Activated B cell treated with CpG ODN at 0.5 μM for 24 hours (primary cell): ENCODE measurements at regions not wholly inside any gene's neighbourhood (a gene's known extent, or its start where the extent isn't known, plus 50 kb on each side); places are given as distances from the start of the nearest gene placed in this dataset.

ENCODE experiments used
- ATAC-seq: fragments of 200-7000 bp; cut with Tn5 transposase; one replicate; pipeline ENCODE4 v1.10.0; 2021; ENCODE audit warnings: low read depth, mild to moderate bottlenecking, moderate library complexity
- CTCF ChIA-PET: fragments of 350-600 bp; sonication (Branson Sonifier 250); formaldehyde crosslinking; loops from one replicate; lab custom pipeline; 2021; ENCODE audit warnings: antibody characterized with exemption; lab: Charles Lee
- POLR2A ChIA-PET: fragments of 350-600 bp; sonication (Branson Sonifier 250); formaldehyde crosslinking; loops from one replicate; lab custom pipeline; 2021; ENCODE audit warnings: antibody characterized with exemption; lab: Charles Lee
- DNase-seq: peaks from one replicate; pipeline ENCODE4 v3.0.0; 2022
- H3K27ac Mint-ChIP-seq: one replicate; pipeline ENCODE4 v1.8.0; 2020; ENCODE audit warnings: mixed read lengths
- H3K27me3 Mint-ChIP-seq: one replicate; pipeline ENCODE4 v1.8.0; 2021; ENCODE audit warnings: mixed read lengths
- H3K36me3 Mint-ChIP-seq: one replicate; pipeline ENCODE4 v1.8.0; 2021; ENCODE audit warnings: low read depth, mixed read lengths
- H3K4me1 Mint-ChIP-seq: one replicate; pipeline ENCODE4 v1.8.0; 2021; ENCODE audit warnings: mixed read lengths
- H3K4me3 Mint-ChIP-seq: one replicate; pipeline ENCODE4 v1.8.0; 2020; ENCODE audit warnings: mild to moderate bottlenecking, mixed read lengths
- H3K9me3 Mint-ChIP-seq: one replicate; pipeline ENCODE4 v1.8.0; 2020; ENCODE audit warnings: mixed read lengths
- CTCF ChIP-seq: fragments of 200-600 bp; IDR thresholded peaks from one replicate; pipeline ENCODE4 v1.8.0; 2022; ENCODE audit warnings: antibody characterized with exemption, mild to moderate bottlenecking
- intact Hi-C: fragments of 100-400 bp; cut with micrococcal nuclease; formaldehyde crosslinking; loops from one replicate; pipeline ENCODE4 v1.15.1; 2024

- no peak overlapping the region for H3K27ac Mint-ChIP-seq
- ATAC-seq (no peak), DNase-seq (no peak)
- H3K27me3 Mint-ChIP-seq = peaks cover 3% of the 10 kb centered on the region
- H3K9me3 Mint-ChIP-seq = no peaks in the 10 kb centered on the region
- no peaks in the 10 kb centered on the region for H3K36me3 Mint-ChIP-seq
- no peaks in the 10 kb centered on the region for H3K4me1 Mint-ChIP-seq
- intact Hi-C loops = no loop called here
- TF ChIP-seq CTCF = no peak
- no peak overlapping the region for H3K4me3 Mint-ChIP-seq
- ChIA-PET CTCF (no interaction called here), POLR2A (no interaction called here)
These were observed 233.7 kb upstream of the PHYHIPL start for GRCh38 chr10:58942724-58943123.

DNA sequence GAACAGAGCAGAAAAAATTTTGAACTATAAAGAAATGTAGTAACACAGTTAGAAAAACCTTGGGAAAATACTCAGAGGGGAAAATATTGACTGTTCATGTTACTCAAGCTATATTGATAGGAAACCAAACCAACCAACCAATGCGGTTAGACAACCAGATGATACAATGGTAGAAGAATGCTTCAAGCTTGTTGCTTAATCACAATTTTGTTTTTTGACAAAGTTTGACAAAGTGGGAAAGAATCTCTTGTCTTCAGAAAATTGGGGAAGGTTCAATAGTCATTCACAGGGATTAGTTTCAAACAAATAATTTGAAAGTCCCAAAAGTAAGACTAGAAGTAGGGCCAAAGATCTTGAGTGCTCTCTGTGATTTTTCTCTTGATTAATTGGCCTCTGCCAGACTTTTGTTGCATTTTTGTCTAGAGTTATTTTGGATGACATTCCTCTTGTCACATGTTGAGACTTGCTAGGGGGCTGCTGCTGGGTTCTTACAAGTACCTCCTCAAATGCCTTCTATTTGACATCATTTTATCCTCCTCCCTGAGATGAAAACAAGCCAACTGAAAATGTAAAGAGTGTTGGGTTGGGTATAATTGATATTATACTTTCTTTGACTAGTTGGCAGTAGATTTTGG is 233.1 kb upstream of the PHYHIPL start:
- no peak for ATAC-seq
- Mint-ChIP-seq H3K4me1 (no peaks in the 10 kb centered on the region), H3K9me3 (no peaks in the 10 kb centered on the region), H3K27me3 (peaks cover 3% of the 10 kb centered on the region), H3K4me3 (no peak overlapping the region), H3K36me3 (no peaks in the 10 kb centered on the region), H3K27ac (no peak overlapping the region)
- intact Hi-C loops = no loop called here
- ChIA-PET POLR2A (no interaction called here), CTCF (no interaction called here)
- DNase-seq = no peak
- TF ChIP-seq CTCF = no peak

DNA sequence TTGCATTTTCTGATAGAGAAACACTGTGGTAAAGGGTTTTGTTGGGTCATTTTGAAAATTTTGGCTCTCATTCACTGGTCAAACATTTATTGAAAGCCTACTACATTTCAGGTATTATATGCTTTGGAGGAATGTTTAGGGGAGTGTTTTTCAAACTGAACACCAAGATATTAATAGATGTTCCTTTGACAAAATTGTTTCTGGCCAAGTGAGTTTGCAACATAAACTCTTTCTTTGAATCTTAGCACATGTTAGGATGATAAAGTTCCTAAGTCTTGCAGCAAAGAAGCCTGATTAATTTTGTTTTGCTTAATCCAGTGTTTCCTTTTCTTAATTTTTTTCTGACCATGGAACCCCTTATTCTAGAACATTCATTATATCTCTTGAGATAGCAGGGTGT is 232.5 kb upstream of the PHYHIPL start:
- no peak for TF ChIP-seq CTCF
- intact Hi-C loops = no loop called here
- Mint-ChIP-seq H3K36me3 (no peaks in the 10 kb centered on the region), H3K27ac (no peak overlapping the region), H3K27me3 (peaks cover 3% of the 10 kb centered on the region), H3K9me3 (no peaks in the 10 kb centered on the region), H3K4me1 (no peaks in the 10 kb centered on the region), H3K4me3 (no peak overlapping the region)
- ChIA-PET CTCF (no interaction called here), POLR2A (no interaction called here)
- no peak for DNase-seq
- ATAC-seq = no peak

DNA sequence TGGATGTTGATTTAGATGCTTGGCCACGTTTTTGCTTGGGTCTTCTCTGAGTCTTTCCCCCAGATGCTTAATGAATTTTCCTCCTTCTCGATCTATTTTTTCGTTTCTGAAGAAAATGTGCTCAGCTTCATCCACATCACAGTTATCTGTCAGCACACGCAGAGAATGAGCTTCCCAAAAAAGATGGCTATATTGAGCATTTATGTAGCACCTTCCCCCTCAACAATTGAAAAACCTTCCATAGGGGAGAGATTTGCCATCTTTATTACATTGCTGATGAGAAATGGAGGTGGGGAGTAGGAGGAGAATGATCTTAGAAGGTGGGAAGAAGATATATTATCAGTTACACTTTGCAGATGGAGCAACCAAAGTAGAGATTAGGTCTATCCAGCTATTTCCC is 228.1 kb upstream of the PHYHIPL start:
- no peak for TF ChIP-seq CTCF
- ChIA-PET POLR2A (no interaction called here), CTCF (no interaction called here)
- peaks cover 5% of the 10 kb centered on the region for H3K27me3 Mint-ChIP-seq
- ATAC-seq (no peak), DNase-seq (no peak)
- no peaks in the 10 kb centered on the region for H3K9me3 Mint-ChIP-seq
- H3K4me3 Mint-ChIP-seq = no peak overlapping the region
- no peaks in the 10 kb centered on the region for H3K36me3 Mint-ChIP-seq
- intact Hi-C loops = no loop called here
- H3K4me1 Mint-ChIP-seq = no peaks in the 10 kb centered on the region
- no peak overlapping the region for H3K27ac Mint-ChIP-seq

GRCh38 chr10:58950618-58951017 is 225.8 kb upstream of the PHYHIPL start:
- no peak for TF ChIP-seq CTCF
- H3K27me3 Mint-ChIP-seq = peaks cover 5% of the 10 kb centered on the region
- no peak overlapping the region for H3K4me3 Mint-ChIP-seq
- ATAC-seq = no peak
- intact Hi-C loops = no loop called here
- H3K9me3 Mint-ChIP-seq = no peaks in the 10 kb centered on the region
- DNase-seq = no peak
- POLR2A ChIA-PET = no interaction called here
- no peaks in the 10 kb centered on the region for H3K4me1 Mint-ChIP-seq
- CTCF ChIA-PET = no interaction called here
- no peak overlapping the region for H3K27ac Mint-ChIP-seq
- H3K36me3 Mint-ChIP-seq = no peaks in the 10 kb centered on the region
